CD4-positive, alpha-beta T cell treated with Interleukin-15 for 1 hour (primary cell): ENCODE measurements at regions not wholly inside any gene's neighbourhood (a gene's known extent, or its start where the extent isn't known, plus 50 kb on each side); places are given as distances from the start of the nearest gene placed in this dataset.

Source experiments
- DNase-seq: peaks from one replicate; pipeline ENCODE4 v3.0.0-alpha.2; 2020

- DNase-seq: no peak
These were observed 206.2 kb upstream of the RGS6 start for GRCh38 chr14:71725922-71726579.

- DNase-seq: no peak
These were observed 205.6 kb upstream of the RGS6 start for GRCh38 chr14:71726580-71727021.

- DNase-seq: no peak
These were observed 203.8 kb upstream of the RGS6 start for GRCh38 chr14:71728386-71728785.

GRCh38 chr14:71729596-71729995, 202.6 kb upstream of the RGS6 start:
- DNase-seq: no peak

GRCh38 chr14:71730471-71730870, 201.8 kb upstream of the RGS6 start:
- DNase-seq: no peak

GRCh38 chr14:71731096-71731495, 201.1 kb upstream of the RGS6 start:
- no peak for DNase-seq

- DNase-seq: no peak
These were observed 198.9 kb upstream of the RGS6 start for GRCh38 chr14:71733210-71733883.

GRCh38 chr14:71734076-71734475, 198.2 kb upstream of the RGS6 start:
- DNase-seq: no peak

GRCh38 chr14:71734885-71735284, 197.3 kb upstream of the RGS6 start:
- DNase-seq: no peak

GRCh38 chr14:71737760-71738159, 194.5 kb upstream of the RGS6 start:
- DNase-seq: no peak

GRCh38 chr14:71739273-71739990, 192.8 kb upstream of the RGS6 start:
- DNase-seq: no peak

GRCh38 chr14:71741241-71741640, 191.0 kb upstream of the RGS6 start:
- DNase-seq: no peak

- no peak for DNase-seq
These were observed 189.7 kb upstream of the RGS6 start for GRCh38 chr14:71742485-71742884.

- no peak for DNase-seq
These were observed 187.2 kb upstream of the RGS6 start for GRCh38 chr14:71745072-71745471.

GRCh38 chr14:71748196-71748595, 184.0 kb upstream of the RGS6 start:
- no peak for DNase-seq

- DNase-seq: no peak
These were observed 182.5 kb upstream of the RGS6 start for GRCh38 chr14:71749613-71750238.

- DNase-seq: no peak
These were observed 181.0 kb upstream of the RGS6 start for GRCh38 chr14:71751264-71751663.

- no peak for DNase-seq
These were observed 180.0 kb upstream of the RGS6 start for GRCh38 chr14:71752111-71752738.

GRCh38 chr14:71753126-71753830, 179.0 kb upstream of the RGS6 start:
- DNase-seq: peak; percentile 58

GRCh38 chr14:71753976-71754375, 178.3 kb upstream of the RGS6 start:
- DNase-seq: no peak

GRCh38 chr14:71754422-71755095, 177.7 kb upstream of the RGS6 start:
- DNase-seq: no peak
